A172 (cell line): ENCODE measurements at regions not wholly inside any gene's neighbourhood (a gene's known extent, or its start where the extent isn't known, plus 50 kb on each side); places are given as distances from the start of the nearest gene placed in this dataset.

Source experiments
- DNase-seq: peaks from one replicate; pipeline ENCODE4 v3.0.0-alpha.2; 2015; ENCODE audit warnings: low spot score

GRCh38 chr3:120544361-120544760, 51.8 kb upstream of the NDUFB4 start:
- DNase-seq, result no peak

GRCh38 chr3:120536642-120537041, 59.5 kb upstream of the NDUFB4 start:
- no peak for DNase-seq

GRCh38 chr3:120532969-120533368, 63.2 kb upstream of the NDUFB4 start:
- no peak for DNase-seq

- no peak for DNase-seq
Observed at GRCh38 chr3:120528163-120528562, 68.0 kb upstream of the NDUFB4 start.

GRCh38 chr3:120526011-120526870, 69.9 kb upstream of the NDUFB4 start:
- no peak for DNase-seq

- DNase-seq, result peak; percentile 54
Observed at GRCh38 chr3:120524171-120524923, 71.8 kb upstream of the NDUFB4 start.

- DNase-seq, result no peak
Observed at GRCh38 chr3:120516136-120516535, 65.3 kb upstream of the FSTL1 start.

- no peak for DNase-seq
Observed at GRCh38 chr3:120512655-120513054, 61.9 kb upstream of the FSTL1 start.

- peak; percentile 64 for DNase-seq
Observed at GRCh38 chr3:120506828-120507774, 56.3 kb upstream of the FSTL1 start.

GRCh38 chr3:120506076-120506827, 55.5 kb upstream of the FSTL1 start:
- DNase-seq, result no peak

GRCh38 chr3:120503727-120504616, 53.2 kb upstream of the FSTL1 start:
- no peak for DNase-seq

- DNase-seq, result no peak
Observed at GRCh38 chr3:120502116-120502515, 51.3 kb upstream of the FSTL1 start.
